GM21526 (cell line): ENCODE measurements at regions not wholly inside any gene's neighbourhood (a gene's known extent, or its start where the extent isn't known, plus 50 kb on each side); places are given as distances from the start of the nearest gene placed in this dataset.

Experiments
- ATAC-seq: cut with Tn5 transposase; IDR thresholded peaks from one replicate; pipeline ENCODE4 v1.9.1; 2021; ENCODE audit warnings: moderate library complexity; ENCODE audit not compliant: unreplicated experiment, low FRiP score

DNA sequence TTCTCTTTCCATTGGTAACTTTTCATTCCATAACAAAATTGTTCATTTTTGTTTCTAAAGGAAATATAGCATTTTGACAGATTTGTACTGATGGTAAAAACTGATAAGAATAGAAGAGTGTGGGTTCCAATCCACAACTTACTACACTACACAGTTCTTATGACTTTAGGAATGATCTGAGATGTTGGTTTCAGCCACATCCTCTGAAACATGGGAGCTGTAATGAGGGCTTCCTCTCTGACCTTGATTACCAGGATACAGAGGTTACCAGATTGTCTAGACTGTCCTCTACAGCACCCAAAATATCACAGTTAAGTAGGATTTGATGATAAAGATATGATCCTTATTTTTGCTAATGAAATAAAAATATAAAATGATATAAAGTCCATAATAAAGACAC, 1184.6 kb downstream of the FLRT2 start:
- ATAC-seq = no peak

DNA sequence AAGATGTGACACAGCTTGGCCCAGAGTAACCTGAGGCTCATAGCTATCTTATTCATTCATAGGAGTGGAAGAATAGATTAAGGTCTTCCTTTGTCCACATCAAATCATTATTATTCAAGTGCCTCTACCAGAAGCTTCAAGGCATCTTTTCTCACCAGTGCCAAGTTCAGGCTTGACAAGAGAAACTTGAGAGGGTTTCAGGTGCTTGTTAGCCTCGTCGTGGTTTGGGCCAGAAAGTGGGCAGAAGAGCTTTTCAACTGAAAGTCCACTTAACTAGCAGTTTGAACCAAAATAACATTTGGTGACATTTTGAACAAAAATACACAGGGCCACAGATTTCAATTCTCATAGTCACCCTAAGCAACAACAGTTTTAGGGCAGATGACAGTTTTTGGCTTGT, 1184.2 kb downstream of the FLRT2 start:
- no peak for ATAC-seq

DNA sequence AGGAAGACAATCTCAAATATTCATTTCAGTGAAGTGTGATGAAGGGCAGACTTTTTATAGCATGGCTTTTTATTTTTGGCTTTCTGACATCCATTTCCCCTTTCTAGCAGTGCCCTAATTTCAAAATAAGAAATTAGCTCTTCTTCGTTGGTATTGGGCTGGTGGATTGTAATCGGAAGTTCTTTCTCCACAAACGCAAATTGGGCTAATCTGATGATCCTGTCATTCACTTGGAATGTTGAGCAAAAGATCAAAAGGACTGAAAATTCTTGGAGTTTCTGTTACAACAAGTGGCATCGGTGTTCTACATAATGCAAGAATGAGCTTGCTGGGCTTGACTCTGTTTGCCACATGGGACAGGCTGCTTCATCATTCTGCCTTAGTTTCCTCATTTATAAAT, 1182.8 kb downstream of the FLRT2 start:
- ATAC-seq = no peak

GRCh38 chr14:86712176-86712575, 1182.2 kb downstream of the FLRT2 start:
- no peak for ATAC-seq

DNA sequence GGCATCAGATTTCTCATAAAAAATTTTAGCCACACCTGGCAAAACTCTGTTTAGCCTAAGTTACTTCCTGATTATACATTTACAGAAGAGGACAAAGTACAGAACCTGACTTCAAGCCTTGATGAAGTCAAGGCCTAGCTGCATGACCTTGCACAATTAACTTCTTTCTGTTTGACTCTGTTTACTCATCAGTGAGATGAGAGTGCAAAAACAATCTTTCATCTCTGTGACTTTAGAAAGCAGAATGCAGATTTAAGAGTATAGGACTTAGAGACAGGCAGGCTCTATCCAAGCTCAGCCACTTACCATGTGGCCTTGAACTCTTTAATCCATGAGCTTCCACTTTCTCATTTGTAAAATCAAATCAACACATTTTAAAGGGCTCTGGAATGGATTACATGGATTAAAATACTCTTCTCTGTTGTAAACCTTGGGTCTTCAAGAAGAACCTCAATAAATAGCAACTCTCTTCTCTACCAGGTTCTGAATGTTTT, 1178.9 kb downstream of the FLRT2 start:
- ATAC-seq = no peak

GRCh38 chr14:86707071-86707470, 1177.1 kb downstream of the FLRT2 start:
- no peak for ATAC-seq

- ATAC-seq = no peak
Measured at GRCh38 chr14:86683561-86683960, 1153.6 kb downstream of the FLRT2 start.

- ATAC-seq = no peak
Measured at GRCh38 chr14:86675059-86675458, 1145.1 kb downstream of the FLRT2 start.

DNA sequence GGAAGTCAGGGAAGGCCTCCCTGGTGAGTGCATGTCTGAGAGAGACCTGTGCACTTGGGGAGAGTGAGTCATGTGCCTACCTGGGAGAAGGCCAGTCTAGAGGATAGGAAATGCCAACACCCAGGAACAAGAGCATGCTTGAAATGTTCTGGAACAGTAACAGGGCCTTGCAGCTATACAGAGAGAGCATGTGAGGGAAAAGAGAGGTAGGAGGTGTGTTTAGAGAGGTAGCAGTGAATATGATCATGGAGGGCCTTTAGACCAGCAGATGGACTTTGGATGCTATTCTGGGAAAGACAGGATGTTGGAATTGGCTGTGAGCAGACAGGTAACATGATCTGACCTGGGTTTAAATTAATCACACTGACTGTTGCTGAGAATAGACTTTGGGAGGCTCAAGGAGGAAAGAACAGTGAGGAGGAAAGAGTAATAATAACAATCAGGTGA, 1143.6 kb downstream of the FLRT2 start:
- no peak for ATAC-seq

DNA sequence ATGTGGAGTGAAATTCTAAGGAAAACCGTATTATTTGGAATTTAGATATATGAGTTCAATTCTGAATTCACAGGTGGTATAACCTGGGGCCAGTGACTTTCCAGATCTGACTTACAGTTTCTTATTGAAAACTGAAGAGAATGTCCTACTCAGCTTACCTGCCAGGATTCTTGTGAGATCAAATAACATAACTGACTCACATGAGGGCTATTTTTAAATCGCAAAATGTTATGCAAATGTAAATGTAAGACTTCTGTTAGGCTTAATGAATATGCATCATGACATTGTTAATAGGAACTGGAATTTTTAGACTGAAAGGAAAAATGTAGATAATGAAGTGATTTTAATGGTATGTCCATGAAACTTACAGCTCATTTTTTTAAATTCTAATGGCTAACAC, 1142.1 kb downstream of the FLRT2 start:
- ATAC-seq = no peak

GRCh38 chr14:86665975-86666374, 1136.0 kb downstream of the FLRT2 start:
- ATAC-seq = no peak

DNA sequence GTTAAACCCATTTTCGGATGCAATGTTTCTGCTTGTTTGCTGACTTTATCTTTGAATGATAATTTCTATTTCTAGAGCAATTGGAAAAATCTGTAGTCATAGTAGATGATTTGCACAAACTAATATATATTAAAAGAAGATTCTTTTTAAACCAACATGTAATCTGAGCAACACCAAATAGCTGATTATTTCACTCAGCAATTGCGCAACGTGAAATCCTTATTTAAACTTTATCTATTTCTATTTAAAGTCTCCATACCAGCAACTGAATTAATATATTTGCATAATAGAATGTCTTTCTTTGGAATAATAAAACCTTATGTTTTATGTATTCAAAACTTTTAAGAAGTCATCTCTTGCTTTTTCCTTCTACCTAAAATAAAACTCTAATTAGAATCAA, 1132.4 kb downstream of the FLRT2 start:
- no peak for ATAC-seq

- ATAC-seq = no peak
Measured at GRCh38 chr14:86654558-86655184, 1124.7 kb downstream of the FLRT2 start.

DNA sequence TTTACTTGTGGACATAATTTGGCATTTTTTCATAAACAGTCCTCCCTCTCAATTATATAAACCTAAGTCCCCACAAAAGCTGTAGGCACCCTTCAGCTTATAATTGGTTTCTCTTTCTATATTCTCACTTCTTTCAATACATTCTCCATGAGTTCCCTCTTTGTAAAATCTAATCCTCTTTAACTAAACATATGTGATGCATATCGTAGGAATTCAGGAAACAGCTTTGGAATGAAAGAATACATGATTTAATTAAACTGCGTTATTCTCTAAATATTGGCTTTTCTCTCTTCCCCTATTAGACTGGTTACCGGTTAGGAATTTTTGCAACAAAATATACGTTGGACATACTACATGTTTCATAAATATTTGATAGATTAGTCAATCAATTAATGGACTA, 1122.6 kb downstream of the FLRT2 start:
- ATAC-seq = no peak

DNA sequence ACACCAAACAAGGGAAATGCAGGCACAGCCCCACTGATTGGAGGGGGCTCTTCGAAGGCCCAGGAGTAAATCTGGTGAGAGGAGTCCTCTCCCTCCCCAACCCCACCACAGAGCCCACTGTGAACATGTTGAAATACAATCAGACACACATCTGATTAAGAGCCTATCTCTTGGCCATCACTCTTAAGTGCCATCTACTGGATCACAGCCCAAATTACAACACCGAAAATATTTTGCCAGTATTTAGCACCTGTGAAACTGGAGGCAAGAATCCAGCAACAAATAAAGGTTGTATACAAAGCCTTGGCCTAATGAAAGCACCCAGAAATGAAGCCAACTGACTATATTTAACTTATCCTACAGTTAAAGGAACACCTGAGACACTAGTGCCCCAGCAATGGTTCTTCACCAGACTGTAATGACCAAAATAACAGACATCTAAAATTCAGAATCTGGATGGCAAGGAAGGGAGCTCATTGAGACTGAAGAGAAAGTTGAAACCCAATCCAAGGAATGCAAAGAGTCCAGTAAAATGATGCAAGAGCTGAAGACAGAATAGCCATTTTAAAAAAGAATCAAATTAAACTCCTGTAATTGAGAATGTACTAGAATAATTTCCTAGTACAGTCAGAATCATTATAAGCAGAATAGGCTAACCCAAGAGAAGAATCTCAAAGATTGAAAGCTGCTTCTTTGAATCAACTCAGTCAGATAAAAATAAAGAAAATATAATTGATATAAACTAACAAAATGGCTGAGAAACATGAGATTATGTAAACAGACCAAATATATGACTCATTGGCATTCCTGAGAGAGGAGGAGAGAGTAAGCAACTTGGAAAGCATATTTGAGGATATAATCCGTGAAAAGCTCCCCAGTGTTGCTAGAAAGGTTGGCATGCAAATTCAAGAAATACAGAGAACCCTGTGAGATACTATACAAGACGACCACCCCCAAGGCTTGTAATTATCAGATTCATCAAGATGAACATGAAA, 1117.0 kb downstream of the FLRT2 start:
- no peak for ATAC-seq

- no peak for ATAC-seq
Measured at GRCh38 chr14:86646125-86646524, 1116.2 kb downstream of the FLRT2 start.

- no peak for ATAC-seq
Measured at GRCh38 chr14:86641310-86641709, 1111.4 kb downstream of the FLRT2 start.

GRCh38 chr14:86640288-86640687, 1110.3 kb downstream of the FLRT2 start:
- no peak for ATAC-seq

DNA sequence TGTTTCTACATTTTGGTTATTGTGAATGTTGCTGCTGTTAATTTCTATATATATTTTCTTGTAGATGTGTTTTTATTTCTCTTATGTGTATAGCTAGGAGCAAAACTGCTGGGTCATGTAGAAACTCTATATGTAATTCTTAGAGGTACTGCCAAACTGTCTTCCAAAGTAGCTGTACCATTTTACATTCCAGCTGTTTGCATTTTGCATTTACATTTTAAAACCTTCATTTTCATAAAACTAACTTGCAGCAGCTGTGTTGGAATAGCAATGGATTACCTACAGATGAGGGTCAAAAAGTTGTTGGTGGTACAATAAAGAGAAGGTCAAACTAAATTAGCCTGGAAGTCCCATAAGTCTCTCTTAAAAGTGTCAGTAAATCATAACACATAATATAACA, 1109.7 kb downstream of the FLRT2 start:
- no peak for ATAC-seq

DNA sequence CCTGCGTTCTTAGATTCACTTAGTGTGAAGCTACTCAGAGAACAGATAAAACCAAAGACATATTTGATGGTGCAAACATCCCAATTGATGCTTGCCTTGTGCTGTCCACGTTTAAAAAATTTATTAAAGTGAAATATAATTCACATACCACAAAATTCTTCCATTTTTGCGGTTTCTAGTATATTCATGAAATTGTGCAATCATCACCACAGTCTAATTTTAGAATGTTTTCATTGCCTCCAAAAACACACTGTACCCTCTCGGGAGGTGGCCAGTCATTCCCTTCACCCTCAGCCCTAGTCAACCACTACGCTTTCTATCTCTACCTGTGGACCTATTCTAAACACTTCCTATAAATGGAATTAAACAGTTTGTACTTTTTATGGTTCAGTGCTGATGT, 1109.2 kb downstream of the FLRT2 start:
- no peak for ATAC-seq

DNA sequence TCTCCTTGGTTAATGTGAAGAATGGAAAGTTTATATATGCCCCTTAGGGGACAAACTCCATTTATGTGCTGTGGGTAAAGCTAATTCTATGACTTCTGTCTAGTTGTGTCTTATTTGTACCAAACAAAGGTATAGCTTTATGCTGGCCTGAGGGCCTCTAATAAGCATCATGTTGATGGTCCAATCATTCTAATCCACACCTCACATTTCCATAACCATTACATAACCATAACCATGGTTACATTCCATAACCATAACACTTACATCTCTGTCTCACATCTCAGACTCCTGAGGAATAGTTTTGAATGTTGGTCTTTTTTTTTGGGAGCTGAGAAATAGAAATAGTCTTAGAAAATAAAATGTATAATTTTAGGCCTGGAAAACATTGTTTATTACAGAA, 1097.1 kb downstream of the FLRT2 start:
- no peak for ATAC-seq

- ATAC-seq = no peak
Measured at GRCh38 chr14:86626530-86626929, 1096.6 kb downstream of the FLRT2 start.
